Erythroblast (primary cell): ENCODE measurements at regions not wholly inside any gene's neighbourhood (a gene's known extent, or its start where the extent isn't known, plus 50 kb on each side); places are given as distances from the start of the nearest gene placed in this dataset.

Experiments
- GATA1 ChIP-seq: IDR thresholded peaks from 2 replicates; pipeline ENCODE4 v1.6.1; 2011; ENCODE audit warnings: low read depth, mild to moderate bottlenecking, control low read depth, low read length, moderate library complexity
- POLR2A ChIP-seq: IDR thresholded peaks from 2 replicates; pipeline ENCODE4 v1.6.1; 2011; ENCODE audit warnings: mild to moderate bottlenecking, low read length

DNA sequence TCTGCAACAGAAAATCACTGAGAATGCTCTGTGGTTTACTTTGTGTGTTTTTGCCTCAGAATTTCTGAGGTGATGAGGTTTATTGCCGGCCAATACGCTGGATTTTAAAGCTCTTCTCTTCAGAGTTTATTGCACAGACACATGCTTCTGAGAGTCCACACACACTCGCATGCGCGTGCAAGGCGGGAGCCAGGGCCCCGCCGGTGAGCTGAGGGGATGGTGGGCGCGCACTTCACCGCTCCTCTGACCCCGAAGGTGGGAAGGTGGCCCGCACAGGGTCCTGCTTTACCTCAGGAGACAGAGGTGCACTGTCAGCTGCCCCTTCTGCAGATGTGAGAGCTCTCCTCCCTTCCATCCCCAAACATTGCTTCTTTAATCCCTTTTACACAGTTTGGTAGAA, 158.4 kb upstream of the MAGI3 start:
- TF ChIP-seq POLR2A, result no peak
- TF ChIP-seq GATA1, result no peak
